GM23338 (cell line): ENCODE measurements at regions not wholly inside any gene's neighbourhood (a gene's known extent, or its start where the extent isn't known, plus 50 kb on each side); places are given as distances from the start of the nearest gene placed in this dataset.

Experiments used
- CREB1 ChIP-seq: fragments of 250-450 bp; sonication (Bioruptor Pico); IDR thresholded peaks from 2 replicates; pipeline ENCODE4 v1.5.0; 2020; ENCODE audit warnings: low read depth, mild to moderate bottlenecking, moderate library complexity
- EZH2 ChIP-seq: fragments of 200-600 bp; sonication (generic); IDR thresholded peaks from one replicate; pipeline ENCODE4 v1.8.0; 2017; ENCODE audit warnings: antibody characterized with exemption, mild to moderate bottlenecking, low read depth; ENCODE audit not compliant: unreplicated experiment
- EZH2phosphoT487 ChIP-seq: fragments of 200-600 bp; sonication (generic); IDR thresholded peaks from one replicate; pipeline ENCODE4 v1.8.1; 2018; ENCODE audit warnings: antibody characterized with exemption; ENCODE audit not compliant: unreplicated experiment
- POLR2AphosphoS5 ChIP-seq: IDR thresholded peaks from 2 replicates; pipeline ENCODE4 v1.6.1; 2016; ENCODE audit warnings: antibody characterized with exemption, low read depth
- ZNF331 ChIP-seq: fragments of 250-450 bp; sonication (Bioruptor Pico); IDR thresholded peaks from 2 replicates; pipeline ENCODE4 v1.5.0; 2020; ENCODE audit warnings: low read depth, mild to moderate bottlenecking, moderate library complexity
- ZNF462 ChIP-seq: fragments of 250-450 bp; sonication (Bioruptor Pico); IDR thresholded peaks from 2 replicates; pipeline ENCODE4 v1.5.0; 2020; ENCODE audit warnings: mild to moderate bottlenecking, moderate library complexity
- TF ChIP-seq, protein P1 (sequence below), 2 experiments: fragments of 200-600 bp in 1 of 2; sonication (generic) in 1 of 2; conservative IDR thresholded peaks; 2 replicates each; pipeline versions ENCODE4 v1.5.1 to v1.6.1; 2016 to 2017; ENCODE audit warnings: antibody characterized with exemption in 2 of 2, low read depth in 2 of 2, mild to moderate bottlenecking in 2 of 2, moderate library complexity in 1 of 2
- TF ChIP-seq, protein P2 (sequence below): IDR thresholded peaks from one replicate; pipeline ENCODE4 v1.6.1; 2018; ENCODE audit warnings: antibody characterized with exemption; ENCODE audit not compliant: unreplicated experiment

DNA sequence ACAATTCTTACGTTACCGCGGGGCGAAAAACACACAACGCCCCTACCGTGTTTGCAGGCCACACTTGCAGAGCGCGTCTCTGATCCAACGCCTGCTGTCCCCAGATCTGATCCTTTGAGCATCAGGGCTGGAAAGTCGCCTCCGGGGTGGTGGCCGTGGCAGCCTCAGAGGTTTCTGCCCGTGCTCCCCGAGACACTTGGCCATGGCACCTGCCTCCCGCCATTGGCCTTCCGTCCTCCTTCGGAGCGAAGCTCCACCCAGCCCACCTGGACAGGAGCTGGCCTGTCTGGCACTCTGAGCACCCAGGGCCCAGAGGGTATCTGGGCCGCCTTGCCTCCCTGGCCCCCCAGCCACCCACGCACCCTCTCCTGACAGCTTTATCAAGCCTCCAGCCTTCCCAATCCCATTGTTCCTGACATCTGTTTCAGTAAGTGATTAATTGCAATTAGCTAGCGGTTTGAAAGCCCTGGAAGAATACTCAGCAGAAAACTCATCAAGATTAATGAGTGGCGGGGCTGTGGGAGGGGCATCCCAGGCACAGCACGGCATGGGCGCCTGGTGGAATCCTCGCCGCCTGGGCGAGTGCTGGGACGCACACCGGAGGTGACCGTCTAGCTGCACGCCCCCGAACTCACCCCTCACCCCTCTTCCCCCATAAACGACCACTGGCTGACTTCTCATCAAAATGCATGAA is 181.5 kb upstream of the GSE1 start:
- TF ChIP-seq POLR2AphosphoS5 (no peak), EZH2 (no peak), ZNF331 (CRISPR knock-in tag) (no peak), EZH2phosphoT487 (no peak), CREB1 (CRISPR knock-in tag) (no peak), ZNF462 (CRISPR knock-in tag) (no peak)
- TF ChIP-seq, protein P1, sequence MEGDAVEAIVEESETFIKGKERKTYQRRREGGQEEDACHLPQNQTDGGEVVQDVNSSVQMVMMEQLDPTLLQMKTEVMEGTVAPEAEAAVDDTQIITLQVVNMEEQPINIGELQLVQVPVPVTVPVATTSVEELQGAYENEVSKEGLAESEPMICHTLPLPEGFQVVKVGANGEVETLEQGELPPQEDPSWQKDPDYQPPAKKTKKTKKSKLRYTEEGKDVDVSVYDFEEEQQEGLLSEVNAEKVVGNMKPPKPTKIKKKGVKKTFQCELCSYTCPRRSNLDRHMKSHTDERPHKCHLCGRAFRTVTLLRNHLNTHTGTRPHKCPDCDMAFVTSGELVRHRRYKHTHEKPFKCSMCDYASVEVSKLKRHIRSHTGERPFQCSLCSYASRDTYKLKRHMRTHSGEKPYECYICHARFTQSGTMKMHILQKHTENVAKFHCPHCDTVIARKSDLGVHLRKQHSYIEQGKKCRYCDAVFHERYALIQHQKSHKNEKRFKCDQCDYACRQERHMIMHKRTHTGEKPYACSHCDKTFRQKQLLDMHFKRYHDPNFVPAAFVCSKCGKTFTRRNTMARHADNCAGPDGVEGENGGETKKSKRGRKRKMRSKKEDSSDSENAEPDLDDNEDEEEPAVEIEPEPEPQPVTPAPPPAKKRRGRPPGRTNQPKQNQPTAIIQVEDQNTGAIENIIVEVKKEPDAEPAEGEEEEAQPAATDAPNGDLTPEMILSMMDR (conservative IDR thresholded peaks at IDR 0.05; ENCODE audit: low read depth in 2 of 2): no peak
- TF ChIP-seq, protein P2, sequence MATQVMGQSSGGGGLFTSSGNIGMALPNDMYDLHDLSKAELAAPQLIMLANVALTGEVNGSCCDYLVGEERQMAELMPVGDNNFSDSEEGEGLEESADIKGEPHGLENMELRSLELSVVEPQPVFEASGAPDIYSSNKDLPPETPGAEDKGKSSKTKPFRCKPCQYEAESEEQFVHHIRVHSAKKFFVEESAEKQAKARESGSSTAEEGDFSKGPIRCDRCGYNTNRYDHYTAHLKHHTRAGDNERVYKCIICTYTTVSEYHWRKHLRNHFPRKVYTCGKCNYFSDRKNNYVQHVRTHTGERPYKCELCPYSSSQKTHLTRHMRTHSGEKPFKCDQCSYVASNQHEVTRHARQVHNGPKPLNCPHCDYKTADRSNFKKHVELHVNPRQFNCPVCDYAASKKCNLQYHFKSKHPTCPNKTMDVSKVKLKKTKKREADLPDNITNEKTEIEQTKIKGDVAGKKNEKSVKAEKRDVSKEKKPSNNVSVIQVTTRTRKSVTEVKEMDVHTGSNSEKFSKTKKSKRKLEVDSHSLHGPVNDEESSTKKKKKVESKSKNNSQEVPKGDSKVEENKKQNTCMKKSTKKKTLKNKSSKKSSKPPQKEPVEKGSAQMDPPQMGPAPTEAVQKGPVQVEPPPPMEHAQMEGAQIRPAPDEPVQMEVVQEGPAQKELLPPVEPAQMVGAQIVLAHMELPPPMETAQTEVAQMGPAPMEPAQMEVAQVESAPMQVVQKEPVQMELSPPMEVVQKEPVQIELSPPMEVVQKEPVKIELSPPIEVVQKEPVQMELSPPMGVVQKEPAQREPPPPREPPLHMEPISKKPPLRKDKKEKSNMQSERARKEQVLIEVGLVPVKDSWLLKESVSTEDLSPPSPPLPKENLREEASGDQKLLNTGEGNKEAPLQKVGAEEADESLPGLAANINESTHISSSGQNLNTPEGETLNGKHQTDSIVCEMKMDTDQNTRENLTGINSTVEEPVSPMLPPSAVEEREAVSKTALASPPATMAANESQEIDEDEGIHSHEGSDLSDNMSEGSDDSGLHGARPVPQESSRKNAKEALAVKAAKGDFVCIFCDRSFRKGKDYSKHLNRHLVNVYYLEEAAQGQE: no peak
